ENCODE measurements at regions not wholly inside any gene's neighbourhood (a gene's known extent, or its start where the extent isn't known, plus 50 kb on each side); places are given as distances from the start of the nearest gene placed in this dataset.

GRCh38 chr2:2809771-2810170 lies 478.7 kb upstream of the MYT1L start:
- Histone ChIP-seq H3K36me3 (replicated peaks; ENCODE audit: insufficient read depth, low read depth) (no peaks in the 10 kb centered on the region), H3K4me1 (ENCODE audit: insufficient read depth) (no peaks in the 10 kb centered on the region), H3K79me2 (no peaks in the 10 kb centered on the region), H2AFZ (no peak overlapping the region), H3K27ac (no peak overlapping the region), H3K4me2 (no peak overlapping the region), H3K4me3 (no peak overlapping the region), H3K9me3 (ENCODE audit: low read depth) (no peaks in the 10 kb centered on the region), H3K9me2 (replicated peaks; ENCODE audit: insufficient read depth) (no peaks in the 10 kb centered on the region), H4K20me1 (ENCODE audit: insufficient read depth, poor library complexity, severe bottlenecking) (no peaks in the 10 kb centered on the region), H3K27me3 (no peaks in the 10 kb centered on the region)
- 79% methylated on average over 7 of the region's 7 CpGs for WGBS (ENCODE audit: low lambda C conversion rate, missing lambda C conversion rate)
- TF ChIP-seq EZH2 (IDR thresholded peaks at IDR 0.05; ENCODE audit: borderline replicate concordance) (no peak), EZH2phosphoT487 (IDR thresholded peaks at IDR 0.05; ENCODE audit: low read depth, severe bottlenecking, unreplicated experiment) (no peak)
- TF ChIP-seq, protein P1, sequence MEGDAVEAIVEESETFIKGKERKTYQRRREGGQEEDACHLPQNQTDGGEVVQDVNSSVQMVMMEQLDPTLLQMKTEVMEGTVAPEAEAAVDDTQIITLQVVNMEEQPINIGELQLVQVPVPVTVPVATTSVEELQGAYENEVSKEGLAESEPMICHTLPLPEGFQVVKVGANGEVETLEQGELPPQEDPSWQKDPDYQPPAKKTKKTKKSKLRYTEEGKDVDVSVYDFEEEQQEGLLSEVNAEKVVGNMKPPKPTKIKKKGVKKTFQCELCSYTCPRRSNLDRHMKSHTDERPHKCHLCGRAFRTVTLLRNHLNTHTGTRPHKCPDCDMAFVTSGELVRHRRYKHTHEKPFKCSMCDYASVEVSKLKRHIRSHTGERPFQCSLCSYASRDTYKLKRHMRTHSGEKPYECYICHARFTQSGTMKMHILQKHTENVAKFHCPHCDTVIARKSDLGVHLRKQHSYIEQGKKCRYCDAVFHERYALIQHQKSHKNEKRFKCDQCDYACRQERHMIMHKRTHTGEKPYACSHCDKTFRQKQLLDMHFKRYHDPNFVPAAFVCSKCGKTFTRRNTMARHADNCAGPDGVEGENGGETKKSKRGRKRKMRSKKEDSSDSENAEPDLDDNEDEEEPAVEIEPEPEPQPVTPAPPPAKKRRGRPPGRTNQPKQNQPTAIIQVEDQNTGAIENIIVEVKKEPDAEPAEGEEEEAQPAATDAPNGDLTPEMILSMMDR (IDR thresholded peaks at IDR 0.05; ENCODE audit: poor library complexity), result no peak
- no peak for DNase-seq (ENCODE audit: low spot score)

DNA sequence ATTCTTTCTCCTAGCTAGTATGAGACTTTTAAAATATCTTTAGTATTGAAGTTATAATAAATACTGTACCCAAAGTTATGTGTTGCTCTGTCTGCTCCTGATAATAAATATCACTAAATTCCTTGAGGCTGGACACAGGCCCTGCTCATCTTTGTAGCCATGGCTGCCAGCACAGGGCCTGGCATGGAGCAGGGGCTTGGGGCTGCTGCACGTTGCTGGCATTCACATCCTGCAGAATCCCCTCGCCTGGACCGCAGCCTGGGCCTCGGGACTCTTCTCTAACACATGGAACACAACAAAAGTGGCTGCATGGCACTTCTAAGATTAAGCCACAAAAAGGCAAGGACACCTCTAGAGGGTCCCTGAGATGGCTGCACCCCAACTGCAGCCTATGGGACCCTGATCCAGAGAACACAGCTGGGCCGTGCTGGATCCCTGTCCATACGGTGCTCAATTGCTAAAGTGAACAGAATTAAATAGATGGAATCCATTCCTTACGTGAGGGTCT lies 477.5 kb upstream of the MYT1L start:
- Histone ChIP-seq H2AFZ (no peak overlapping the region), H3K9me3 (ENCODE audit: low read depth) (no peaks in the 10 kb centered on the region), H3K4me3 (no peak overlapping the region), H3K36me3 (replicated peaks; ENCODE audit: insufficient read depth, low read depth) (no peaks in the 10 kb centered on the region), H4K20me1 (ENCODE audit: insufficient read depth, poor library complexity, severe bottlenecking) (no peaks in the 10 kb centered on the region), H3K79me2 (no peaks in the 10 kb centered on the region), H3K4me2 (no peak overlapping the region), H3K9me2 (replicated peaks; ENCODE audit: insufficient read depth) (no peaks in the 10 kb centered on the region), H3K27me3 (no peaks in the 10 kb centered on the region), H3K27ac (no peak overlapping the region), H3K4me1 (ENCODE audit: insufficient read depth) (no peaks in the 10 kb centered on the region)
- no peak for DNase-seq (ENCODE audit: low spot score)
- TF ChIP-seq EZH2 (IDR thresholded peaks at IDR 0.05; ENCODE audit: borderline replicate concordance) (no peak), EZH2phosphoT487 (IDR thresholded peaks at IDR 0.05; ENCODE audit: low read depth, severe bottlenecking, unreplicated experiment) (no peak)
- TF ChIP-seq, protein P1 (IDR thresholded peaks at IDR 0.05; ENCODE audit: poor library complexity), result no peak
- WGBS (ENCODE audit: low lambda C conversion rate, missing lambda C conversion rate), result 74% methylated on average over 7 of the region's 7 CpGs

- Histone ChIP-seq H3K79me2 (no peaks in the 10 kb centered on the region), H3K9me3 (ENCODE audit: low read depth) (no peaks in the 10 kb centered on the region), H3K27me3 (no peaks in the 10 kb centered on the region), H3K9me2 (replicated peaks; ENCODE audit: insufficient read depth) (no peaks in the 10 kb centered on the region), H3K27ac (no peak overlapping the region), H3K4me3 (no peak overlapping the region), H2AFZ (no peak overlapping the region), H3K4me2 (no peak overlapping the region), H3K36me3 (replicated peaks; ENCODE audit: insufficient read depth, low read depth) (no peaks in the 10 kb centered on the region), H4K20me1 (ENCODE audit: insufficient read depth, poor library complexity, severe bottlenecking) (no peaks in the 10 kb centered on the region), H3K4me1 (ENCODE audit: insufficient read depth) (no peaks in the 10 kb centered on the region)
- TF ChIP-seq EZH2 (IDR thresholded peaks at IDR 0.05; ENCODE audit: borderline replicate concordance) (no peak), EZH2phosphoT487 (IDR thresholded peaks at IDR 0.05; ENCODE audit: low read depth, severe bottlenecking, unreplicated experiment) (no peak)
- TF ChIP-seq, protein P1 (IDR thresholded peaks at IDR 0.05; ENCODE audit: poor library complexity), result no peak
- DNase-seq (ENCODE audit: low spot score), result no peak
- 92% methylated on average over 7 of the region's 7 CpGs for WGBS (ENCODE audit: low lambda C conversion rate, missing lambda C conversion rate)
Measured at GRCh38 chr2:2806711-2807110, 475.6 kb upstream of the MYT1L start.

- TF ChIP-seq, protein P1 (IDR thresholded peaks at IDR 0.05; ENCODE audit: poor library complexity), result no peak
- no peak for TF ChIP-seq EZH2 (IDR thresholded peaks at IDR 0.05; ENCODE audit: borderline replicate concordance)
- TF ChIP-seq EZH2phosphoT487 (IDR thresholded peaks at IDR 0.05; ENCODE audit: low read depth, severe bottlenecking, unreplicated experiment), result no peak
- Histone ChIP-seq H2AFZ (no peak overlapping the region), H3K9me3 (ENCODE audit: low read depth) (no peaks in the 10 kb centered on the region), H4K20me1 (ENCODE audit: insufficient read depth, poor library complexity, severe bottlenecking) (no peaks in the 10 kb centered on the region), H3K27me3 (no peaks in the 10 kb centered on the region), H3K4me2 (no peak overlapping the region), H3K36me3 (replicated peaks; ENCODE audit: insufficient read depth, low read depth) (no peaks in the 10 kb centered on the region), H3K79me2 (no peaks in the 10 kb centered on the region), H3K9me2 (replicated peaks; ENCODE audit: insufficient read depth) (no peaks in the 10 kb centered on the region), H3K4me1 (ENCODE audit: insufficient read depth) (no peaks in the 10 kb centered on the region), H3K4me3 (no peak overlapping the region), H3K27ac (no peak overlapping the region)
- DNase-seq (ENCODE audit: low spot score), result no peak
- WGBS (ENCODE audit: low lambda C conversion rate, missing lambda C conversion rate), result 87% methylated on average over 5 of the region's 5 CpGs
Measured at GRCh38 chr2:2805263-2805662, 474.2 kb upstream of the MYT1L start.
